GM21619 (cell line): ENCODE measurements at regions not wholly inside any gene's neighbourhood (a gene's known extent, or its start where the extent isn't known, plus 50 kb on each side); places are given as distances from the start of the nearest gene placed in this dataset.
"Not testable (repeated sequence)": the region's sequence is repeated elsewhere in the genome, so short reads cannot be mapped to it uniquely, and the experiment has no call there.

Source experiments
- ATAC-seq: cut with Tn5 transposase; IDR thresholded peaks from one replicate; pipeline ENCODE4 v1.9.1; 2021; ENCODE audit not compliant: unreplicated experiment

GRCh38 chr20:22942742-22943141 is 92.4 kb upstream of the SSTR4 start:
- ATAC-seq: no peak

- no peak for ATAC-seq
Observed at GRCh38 chr20:22944062-22944461, 91.0 kb upstream of the SSTR4 start.

GRCh38 chr20:22944936-22945335 is 90.2 kb upstream of the SSTR4 start:
- no peak for ATAC-seq

- ATAC-seq: no peak
Observed at GRCh38 chr20:22946596-22946995, 88.5 kb upstream of the SSTR4 start.

- ATAC-seq: no peak
Observed at GRCh38 chr20:22949331-22950109, 85.6 kb upstream of the SSTR4 start.

- no peak for ATAC-seq
Observed at GRCh38 chr20:22951966-22952365, 83.1 kb upstream of the SSTR4 start.

- ATAC-seq: no peak
Observed at GRCh38 chr20:22954661-22955060, 80.5 kb upstream of the SSTR4 start.

GRCh38 chr20:22958390-22958789 is 76.7 kb upstream of the SSTR4 start:
- no peak for ATAC-seq

- ATAC-seq: no peak
Observed at GRCh38 chr20:22962567-22963439, 72.3 kb upstream of the SSTR4 start.

GRCh38 chr20:22963581-22963980 is 71.5 kb upstream of the SSTR4 start:
- no peak for ATAC-seq

GRCh38 chr20:22966787-22967464 is 68.2 kb upstream of the SSTR4 start:
- ATAC-seq: no peak

- not testable (repeated sequence) for ATAC-seq
Observed at GRCh38 chr20:22967706-22968105, 67.4 kb upstream of the SSTR4 start.

GRCh38 chr20:22969031-22969430 is 66.1 kb upstream of the SSTR4 start:
- ATAC-seq: not testable (repeated sequence)

- not testable (repeated sequence) for ATAC-seq
Observed at GRCh38 chr20:22971077-22971476, 64.0 kb upstream of the SSTR4 start.

GRCh38 chr20:22974354-22974753 is 60.8 kb upstream of the SSTR4 start:
- ATAC-seq: no peak

- no peak for ATAC-seq
Observed at GRCh38 chr20:22977047-22977785, 57.9 kb upstream of the SSTR4 start.

- no peak for ATAC-seq
Observed at GRCh38 chr20:22984008-22984407, 51.1 kb upstream of the SSTR4 start.

- no peak for ATAC-seq
Observed at GRCh38 chr20:22984606-22985005, 50.5 kb upstream of the SSTR4 start.

GRCh38 chr20:22985239-22985778 is 49.8 kb upstream of the SSTR4 start:
- ATAC-seq: no peak
